DMS 273 treated with DMSO at 0.1 percent for 48 hours (cell line): ENCODE measurements at regions not wholly inside any gene's neighbourhood (a gene's known extent, or its start where the extent isn't known, plus 50 kb on each side); places are given as distances from the start of the nearest gene placed in this dataset.
"Not testable (repeated sequence)": the region's sequence is repeated elsewhere in the genome, so short reads cannot be mapped to it uniquely, and the experiment has no call there.

ENCODE experiments used
- DNase-seq: peaks from one replicate; lab custom pipeline; 2025; lab: John Stamatoyannopoulos, UW

DNA sequence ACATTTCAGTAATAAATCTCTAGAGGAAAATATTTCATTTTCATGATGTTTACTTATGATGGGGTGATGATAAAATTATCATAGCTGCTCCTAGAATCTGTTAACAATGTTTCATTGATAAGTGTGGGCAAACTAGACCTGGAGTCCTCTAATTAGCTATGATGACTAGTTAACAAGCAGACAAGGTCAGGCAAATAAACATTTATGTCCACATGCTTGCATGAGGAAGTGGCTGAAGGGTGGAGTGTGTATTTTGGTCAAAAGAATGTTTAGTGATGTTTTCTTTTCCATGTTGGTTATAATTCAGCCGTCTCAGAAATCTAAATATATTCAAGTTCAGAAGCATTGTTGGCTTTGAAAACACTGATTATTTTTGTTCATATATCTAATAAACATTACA, 99.9 kb upstream of the FN1 start:
- no peak for DNase-seq

DNA sequence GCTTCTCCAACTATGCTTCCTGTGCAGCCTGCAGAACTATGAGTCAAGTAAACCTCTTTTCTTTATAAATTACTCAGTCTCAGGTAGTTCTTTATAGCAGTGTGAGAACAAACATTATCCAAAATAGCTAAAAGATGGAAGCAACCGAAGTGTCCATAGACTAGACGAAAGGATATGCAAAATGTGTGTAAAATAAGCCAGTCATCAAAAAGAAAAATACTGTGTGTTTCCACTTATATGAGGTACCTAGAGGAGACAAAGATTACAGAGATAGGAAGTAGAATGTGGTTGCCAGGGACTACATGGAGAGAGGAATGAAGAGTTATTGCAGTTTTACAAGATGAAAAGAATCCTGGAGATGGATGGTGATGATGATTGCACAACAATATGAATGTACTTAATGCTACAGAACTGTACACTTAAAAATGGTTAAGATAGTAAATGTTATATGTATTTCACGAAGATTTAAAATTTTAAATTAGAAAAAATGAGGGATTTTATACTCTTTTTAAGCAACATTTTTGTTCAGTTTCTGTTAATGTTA, 99.3 kb upstream of the FN1 start:
- no peak for DNase-seq

DNA sequence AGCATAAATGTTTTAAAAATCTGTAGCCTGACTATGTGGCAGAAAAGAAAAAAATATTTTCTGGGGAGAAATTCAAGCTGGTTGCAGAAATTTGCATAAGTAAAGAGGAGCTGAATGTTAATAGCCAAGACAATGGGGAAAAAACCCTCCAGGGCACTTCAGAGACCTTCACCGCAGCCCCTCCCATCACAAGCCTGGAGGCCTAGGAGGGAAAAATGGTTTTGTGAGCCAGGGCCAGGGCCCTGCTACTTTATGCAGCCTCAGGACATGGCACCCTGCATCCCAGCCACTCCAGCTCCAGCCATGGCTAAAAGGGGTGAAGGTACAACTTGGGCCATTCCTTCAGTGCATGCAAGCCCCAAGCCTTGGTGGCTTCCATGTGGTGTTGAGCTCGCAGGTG, 97.8 kb upstream of the FN1 start:
- not testable (repeated sequence) for DNase-seq

DNA sequence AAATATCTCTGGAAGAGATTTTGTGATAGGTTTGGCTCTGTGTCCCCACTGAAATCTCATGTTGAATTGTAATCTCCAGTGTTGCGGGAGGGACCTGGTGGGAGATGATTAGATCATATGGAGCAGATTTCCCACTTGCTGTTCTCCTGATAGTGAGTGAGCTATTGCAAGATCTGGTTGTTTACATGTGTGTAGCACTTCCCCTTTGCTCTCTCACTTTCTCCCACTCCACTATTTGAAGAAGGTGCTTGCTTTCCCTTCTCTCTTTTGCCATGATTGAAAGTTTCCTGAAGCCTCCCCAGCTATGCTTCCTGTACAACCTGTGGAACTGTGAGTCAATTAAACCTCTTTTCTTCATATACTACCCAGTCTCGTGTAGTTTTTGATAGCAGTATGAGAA, 97.0 kb upstream of the FN1 start:
- no peak for DNase-seq

DNA sequence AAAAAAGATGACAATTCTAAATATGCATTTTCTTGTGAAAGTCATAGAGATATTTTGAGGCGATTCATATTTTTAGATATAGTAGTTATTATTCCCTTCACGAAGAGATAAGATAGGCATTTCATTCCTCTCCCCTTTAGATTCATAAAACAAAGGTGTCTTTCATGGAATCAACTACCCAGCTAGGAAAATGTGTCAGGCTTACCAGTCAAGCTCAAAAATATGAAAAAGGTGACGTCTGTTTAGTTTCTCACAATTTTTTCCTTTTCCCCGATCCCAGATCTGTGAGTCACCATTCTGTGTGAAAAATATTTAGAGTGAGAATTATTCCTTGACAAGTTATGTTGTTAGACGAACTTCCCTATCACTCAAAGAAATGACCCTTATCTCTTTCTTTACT, 95.4 kb upstream of the FN1 start:
- DNase-seq, result no peak

DNA sequence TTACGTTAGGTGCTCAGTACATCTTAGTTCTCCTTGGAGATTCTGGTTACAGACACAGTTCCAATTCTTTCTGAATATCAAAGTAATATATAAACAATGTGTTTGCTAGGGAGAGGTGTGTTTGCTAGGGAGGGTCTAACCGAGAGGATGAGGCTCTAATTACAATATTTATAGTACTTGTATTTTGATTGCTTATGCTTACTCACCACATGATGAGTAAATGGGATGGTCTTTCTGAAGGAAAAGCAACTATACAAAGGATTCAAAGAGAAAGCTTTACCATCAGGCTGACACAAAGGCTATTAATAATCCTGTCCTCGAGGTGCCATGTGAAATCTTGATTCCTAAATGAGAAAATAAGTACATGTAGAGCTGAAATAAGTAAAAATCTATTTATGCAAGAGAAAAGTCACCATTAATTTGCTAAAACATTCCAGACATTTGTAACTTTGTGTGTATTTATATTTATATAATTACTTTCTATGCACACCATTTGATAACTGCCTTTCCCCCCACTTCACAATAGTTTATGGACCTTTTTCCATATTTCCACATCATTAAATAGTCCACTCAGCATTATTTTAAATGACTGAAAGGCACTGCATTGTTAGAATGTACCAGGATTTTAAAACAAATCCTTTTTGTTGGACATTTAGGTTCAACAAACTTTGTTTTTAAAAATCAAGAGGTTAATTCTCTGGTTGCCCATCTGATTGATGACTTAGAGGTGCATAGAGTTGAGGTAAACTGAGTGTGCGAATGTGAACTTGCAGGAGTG, 94.5 kb upstream of the FN1 start:
- DNase-seq, result no peak

DNA sequence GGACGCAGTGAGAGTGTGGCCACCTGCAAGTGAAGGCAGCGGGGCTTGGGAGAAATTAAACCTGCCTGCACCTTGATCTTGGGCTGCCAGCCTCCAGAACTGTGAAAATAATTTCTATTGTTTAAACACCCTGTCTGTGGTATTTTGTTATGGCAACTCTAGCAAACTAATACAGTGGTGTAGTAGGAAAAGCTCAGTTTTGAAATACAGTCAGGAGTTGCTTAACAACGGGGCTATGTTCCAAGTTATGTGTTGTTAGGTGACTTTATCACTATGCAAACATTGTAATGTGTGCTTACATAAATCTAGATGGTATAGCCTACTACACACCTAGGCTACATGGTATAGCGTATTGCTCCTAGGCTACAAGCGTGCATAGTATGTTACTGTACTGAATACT, 93.4 kb upstream of the FN1 start:
- DNase-seq, result no peak

DNA sequence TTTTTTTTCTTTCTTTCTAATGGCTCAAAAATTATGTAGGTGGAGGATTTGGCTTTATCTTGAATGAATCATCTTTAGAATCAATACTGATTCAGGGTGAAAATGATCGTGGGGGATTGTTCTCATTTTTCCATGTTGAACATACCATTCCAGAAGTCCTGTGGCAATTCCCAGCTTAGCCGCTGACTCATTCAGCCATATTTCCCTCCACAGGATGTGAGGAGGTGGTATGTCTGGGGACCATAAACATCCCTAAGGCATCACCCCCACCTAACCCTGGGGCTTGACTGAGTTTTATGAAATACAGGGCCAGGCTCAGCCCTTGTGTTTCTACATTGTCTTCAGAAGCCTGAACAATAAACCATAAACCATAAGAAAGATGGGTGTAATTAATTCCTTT, 92.7 kb upstream of the FN1 start:
- no peak for DNase-seq

DNA sequence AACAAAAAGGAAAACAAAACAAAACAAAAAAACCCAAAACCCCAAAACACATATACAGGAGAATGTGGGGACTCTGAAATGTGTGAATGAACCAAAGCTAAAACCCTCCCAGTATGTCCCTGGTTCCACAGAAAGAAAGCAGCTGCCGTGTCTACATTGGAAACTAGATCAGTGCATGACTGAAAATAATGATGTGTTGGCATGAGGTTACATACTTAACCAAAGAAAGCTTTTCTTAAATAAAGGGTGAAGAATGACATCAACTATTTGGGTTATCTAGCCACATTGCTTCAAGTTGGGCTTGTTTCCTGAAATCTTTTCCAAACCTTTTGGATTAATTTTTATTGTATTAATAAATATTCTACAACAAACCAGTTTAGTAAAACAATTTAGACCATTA, 91.9 kb upstream of the FN1 start:
- DNase-seq, result no peak

DNA sequence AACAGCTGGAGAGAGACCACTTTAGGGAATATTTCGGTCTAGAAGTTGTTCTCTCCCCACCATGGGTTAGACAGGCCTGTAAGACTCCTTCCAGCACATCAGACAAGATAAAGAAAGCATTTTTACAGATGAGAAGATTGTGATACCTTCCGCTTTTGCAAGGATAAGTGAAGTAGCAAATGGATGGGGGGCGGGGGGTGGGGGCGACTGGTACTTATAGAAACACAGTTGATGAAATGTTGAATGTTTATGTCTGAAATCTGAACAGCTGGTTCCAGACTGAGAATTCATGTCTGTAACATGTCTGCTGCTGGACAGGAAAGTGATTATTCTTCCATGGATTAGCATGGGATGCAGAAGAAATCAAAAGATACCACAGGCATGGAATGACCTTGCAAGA, 90.5 kb upstream of the FN1 start:
- DNase-seq, result no peak

DNA sequence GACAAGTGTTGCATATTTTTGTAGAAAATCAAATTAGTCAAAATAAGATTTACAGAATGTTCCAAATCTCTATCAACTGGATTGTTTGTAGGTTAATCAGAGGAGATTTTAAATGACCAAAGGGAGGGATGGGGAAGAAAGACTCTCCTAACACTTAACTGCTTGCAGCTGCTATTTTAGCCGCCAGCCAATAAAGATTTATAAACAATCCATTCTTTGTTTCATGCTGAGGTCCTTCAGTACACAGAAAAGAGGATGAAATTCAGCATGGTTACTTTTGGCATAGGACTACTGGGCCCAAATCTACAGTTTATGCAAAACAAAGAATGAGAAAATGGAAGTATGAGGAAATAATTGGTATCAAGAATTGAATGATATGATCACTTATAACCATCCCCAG, 86.4 kb upstream of the FN1 start:
- DNase-seq, result no peak

DNA sequence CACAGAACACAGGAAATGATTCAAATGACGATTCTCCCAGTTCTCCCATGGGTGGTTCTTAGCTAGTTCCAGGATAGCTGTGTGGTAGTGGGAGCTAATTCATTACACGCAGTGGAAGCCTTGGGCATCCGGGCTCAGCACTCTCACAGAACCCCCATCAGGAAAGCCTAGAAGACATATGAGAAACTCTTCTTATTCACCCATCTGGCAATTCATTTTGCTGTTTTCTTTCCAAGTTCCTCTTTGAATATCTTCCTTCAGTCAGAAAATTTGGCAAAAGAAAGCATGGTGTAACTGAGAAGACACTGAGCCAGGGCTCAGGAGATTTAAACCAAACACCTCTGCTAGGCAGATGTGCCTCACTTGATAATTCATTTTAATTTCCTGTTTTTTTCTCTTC, 85.2 kb upstream of the FN1 start:
- DNase-seq, result no peak

DNA sequence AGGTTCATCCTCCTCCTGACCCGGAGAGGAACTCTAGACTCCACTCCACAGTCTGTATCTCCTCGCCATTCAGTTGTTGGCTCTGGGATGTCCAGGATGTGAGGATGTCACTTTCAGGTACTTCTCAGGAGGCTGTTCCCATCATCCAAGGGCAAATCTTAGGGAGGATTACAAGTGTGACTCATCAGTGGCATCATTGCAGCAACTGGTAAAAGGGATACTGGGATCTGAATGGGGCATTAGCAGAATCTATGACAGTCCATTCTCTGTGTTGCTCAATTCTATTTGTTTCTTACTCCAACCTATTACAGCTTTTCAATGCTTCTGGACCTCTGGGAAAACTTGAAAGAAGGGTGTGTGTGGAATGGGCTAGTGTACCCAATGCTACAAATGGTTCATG, 81.5 kb upstream of the FN1 start:
- DNase-seq, result no peak

DNA sequence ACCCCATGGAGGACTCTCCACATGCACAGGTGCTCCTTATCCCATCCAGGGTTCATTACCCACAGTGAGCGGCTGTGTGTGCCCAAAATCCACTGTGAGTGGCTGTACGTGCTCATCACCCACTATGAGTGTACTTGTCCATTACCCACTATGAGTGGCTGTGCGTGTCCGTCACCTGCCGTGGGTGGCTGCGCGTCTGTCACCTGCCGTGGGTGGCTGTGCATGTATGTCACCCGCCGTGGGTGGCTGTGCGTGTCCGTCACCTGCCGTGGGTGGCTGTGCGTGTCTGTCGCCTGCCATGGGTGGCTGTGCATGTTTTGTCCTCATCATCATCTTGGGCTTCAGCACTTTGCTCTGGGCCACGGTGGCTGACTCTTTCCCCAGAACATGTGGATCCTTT, 78.6 kb upstream of the FN1 start:
- DNase-seq, result no peak

DNA sequence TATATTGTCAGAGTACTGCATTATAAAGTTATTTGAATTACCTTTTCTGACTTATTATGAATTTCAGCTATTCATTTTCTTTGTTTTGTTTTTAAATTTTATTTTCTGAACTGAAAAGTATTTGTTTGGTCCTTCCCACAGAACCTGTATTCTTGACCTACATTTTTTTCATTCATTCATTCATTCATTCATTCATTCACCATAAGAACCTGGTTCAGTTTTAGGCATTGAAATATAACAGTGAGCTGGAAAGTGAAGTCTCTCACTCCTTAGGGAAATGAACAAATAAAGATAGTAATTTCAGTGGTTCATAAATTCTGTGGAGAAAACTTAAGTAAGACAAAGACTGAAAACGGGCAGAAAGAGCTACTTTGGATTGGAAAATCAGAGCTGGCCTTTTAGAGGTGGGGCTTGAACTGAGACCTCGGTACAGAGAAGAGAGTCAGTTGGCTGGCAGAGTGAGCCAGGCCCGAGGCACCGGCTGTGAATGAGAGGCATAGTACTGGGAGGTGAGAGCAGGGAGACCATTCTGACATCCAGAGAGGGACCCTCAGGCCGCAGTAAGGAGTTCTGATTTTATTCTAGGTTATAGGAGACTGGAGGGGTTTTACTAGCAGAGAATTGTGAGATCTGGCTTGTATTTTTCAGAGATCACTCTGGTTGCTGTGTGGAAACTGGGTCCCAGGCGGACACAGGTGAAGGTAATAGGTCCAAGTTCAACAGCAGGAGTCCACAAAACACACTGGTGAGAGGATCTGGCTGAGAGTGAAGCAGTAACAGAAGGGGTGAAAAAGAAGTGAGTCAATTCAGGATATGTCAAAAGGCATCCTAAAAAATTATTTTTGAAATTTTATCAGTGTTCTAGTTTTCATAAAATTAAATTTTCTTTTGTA, 75.8 kb upstream of the FN1 start:
- DNase-seq, result no peak

DNA sequence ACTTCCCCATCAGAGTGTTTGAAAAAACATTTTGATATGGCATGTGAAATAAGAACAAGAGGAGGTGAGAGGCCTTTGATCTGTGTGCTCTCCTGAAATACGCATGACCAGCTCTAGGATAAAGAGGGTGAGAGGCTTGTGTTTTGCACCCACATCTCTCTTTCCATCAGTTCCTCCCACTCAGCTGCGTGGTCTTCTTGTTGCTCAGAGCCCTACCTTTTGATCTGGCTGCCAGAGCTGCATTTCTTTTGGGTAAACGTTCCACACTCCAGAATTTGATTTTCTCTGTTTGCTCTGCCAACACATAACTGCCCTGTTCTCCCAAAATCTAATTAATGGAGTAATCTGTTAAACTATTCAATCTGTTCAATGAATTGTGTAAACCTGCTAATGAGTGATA, 72.0 kb upstream of the FN1 start:
- DNase-seq, result no peak

DNA sequence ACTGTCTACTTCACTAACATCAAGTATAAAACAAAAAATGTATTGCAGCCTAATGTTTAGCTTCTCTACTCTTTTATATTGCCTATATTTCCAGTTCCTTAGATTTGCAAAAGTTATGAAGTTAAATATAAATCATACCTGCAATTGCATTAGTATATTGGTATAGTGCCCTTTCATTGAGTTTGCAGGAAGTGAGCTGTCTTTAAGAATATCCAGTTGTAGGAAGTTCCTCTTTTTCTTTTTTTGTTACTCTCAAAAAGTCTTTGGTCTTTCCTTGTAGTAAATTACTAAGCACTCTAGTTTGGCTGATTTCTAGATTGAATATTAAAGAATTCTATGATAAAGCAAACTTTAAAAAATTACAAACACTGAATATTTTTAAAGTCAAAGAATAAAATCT, 71.3 kb upstream of the FN1 start:
- DNase-seq, result no peak

DNA sequence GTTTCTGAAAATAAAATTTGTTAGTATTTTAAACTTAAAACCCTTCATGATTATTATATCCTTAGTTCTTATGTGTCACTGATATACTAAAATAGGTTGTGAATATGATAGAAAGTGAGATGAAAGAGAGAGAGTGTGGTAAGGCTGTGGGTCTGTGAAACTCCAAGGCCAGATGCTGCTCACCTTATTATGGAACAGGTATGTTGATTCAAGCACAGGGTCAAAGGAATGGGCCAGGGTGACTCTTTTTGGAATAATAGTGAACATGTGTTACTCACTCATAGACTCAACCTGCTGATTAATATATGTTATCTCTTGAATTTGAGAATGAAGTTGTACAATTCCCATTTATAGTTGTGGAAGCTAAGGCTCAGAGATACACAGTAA, 70.7 kb upstream of the FN1 start:
- DNase-seq, result no peak

DNA sequence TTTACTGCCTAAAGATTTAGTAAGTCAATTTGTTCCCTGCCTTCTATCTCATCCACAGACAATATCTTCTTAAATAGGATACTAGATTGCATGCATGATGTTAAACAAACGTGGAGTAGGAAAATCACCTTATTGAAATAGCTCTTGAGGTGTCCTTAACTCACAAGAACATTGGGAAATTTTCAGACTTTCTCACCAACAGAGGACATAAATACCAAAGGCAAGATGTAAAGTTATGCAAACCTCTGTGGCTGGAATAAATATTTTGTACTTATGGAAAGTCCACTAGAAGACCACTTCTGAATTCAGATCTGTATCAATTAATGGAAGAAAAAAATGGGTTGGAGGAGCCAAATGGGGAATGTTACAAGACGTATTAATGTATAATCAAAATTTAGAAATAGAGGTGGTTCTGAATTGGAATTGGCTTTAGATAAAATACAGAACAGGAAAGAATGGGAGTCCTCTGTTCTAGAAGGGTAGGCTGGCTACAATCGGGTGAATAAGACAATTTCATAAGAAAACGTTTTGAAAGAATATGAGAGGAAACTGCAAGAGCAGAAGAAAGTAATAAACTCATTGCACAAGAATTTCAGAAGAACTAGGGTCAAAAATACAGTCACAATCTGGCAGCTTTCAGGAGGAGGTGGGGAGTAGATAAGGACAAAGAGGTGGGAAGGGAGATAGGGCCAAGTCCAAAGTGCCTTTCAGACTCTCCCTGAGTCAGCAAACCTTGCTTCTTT, 69.3 kb upstream of the FN1 start:
- no peak for DNase-seq

DNA sequence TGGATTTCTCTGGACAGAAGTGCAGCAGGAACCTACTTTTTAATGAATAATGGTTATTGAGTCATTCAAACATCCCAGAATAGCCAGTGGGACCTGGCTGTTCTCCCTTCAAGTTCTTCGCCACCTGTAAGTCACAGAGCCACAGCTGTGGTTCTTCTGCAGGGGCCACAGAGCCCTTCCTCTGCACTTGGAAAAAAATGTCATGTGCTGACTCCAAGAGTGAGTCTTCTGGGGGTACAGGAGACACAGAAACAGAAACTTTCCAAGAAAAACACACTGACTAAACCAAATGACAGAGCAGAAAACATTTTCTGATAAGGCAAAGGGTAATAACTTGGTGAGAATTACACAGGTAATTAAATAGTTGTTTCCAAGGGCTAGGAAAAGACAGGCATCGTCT, 68.7 kb upstream of the FN1 start:
- DNase-seq, result no peak

DNA sequence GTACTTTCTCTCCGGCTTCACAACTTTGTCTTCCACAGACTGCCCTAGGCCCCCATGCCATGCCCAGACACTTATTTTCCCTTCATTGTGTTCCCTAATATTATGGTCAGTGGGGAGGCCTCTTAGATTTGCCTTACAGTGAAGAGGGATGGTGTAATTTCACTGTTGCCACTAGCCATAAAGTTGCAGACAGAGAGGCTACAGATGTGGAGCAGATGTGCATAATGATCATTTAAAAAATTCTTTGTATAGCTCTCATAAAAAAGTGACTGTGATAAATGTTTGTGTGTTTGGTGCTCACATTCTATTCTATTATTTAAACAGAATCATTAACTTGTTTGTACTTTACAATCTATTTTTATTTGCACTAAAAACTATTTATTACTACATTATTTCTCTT, 67.5 kb upstream of the FN1 start:
- DNase-seq, result no peak

DNA sequence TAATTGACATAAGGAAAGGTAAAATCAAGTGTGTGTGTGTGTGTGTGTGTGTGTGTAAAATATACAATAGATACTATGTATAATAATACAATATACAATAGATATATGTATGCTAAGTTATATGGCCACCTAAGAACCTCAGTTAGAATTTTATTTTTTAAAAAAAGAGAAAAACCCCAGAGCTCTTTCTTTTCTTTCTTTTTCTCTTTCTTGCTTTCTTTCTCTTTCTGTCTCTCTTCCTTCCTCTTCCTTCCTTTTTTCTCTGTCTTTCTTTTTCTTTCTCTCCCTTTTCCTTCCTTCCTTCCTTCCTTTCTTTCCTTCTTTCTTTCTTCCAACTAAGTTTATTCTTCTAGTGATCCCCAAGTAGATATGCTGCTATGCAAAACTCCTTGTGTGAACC, 64.6 kb upstream of the FN1 start:
- DNase-seq, result no peak

DNA sequence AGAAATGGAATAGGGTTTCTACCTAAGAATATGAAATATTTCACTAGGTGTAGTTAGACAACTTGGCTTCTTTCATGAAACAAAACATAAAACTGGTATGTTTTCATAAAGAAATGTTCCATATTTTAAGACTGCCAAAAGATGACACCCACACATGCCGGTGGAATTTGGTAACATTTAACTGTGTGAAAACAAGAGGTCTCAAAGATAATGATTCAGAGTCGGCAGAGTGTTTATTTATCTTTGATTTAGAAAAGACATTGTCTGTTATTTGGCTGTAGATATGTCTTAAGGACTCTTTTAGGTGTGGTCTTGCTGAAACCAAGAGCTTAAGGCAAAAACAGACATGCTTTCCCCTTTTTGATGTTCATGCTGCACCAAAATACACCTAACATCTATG, 63.5 kb upstream of the FN1 start:
- no peak for DNase-seq
